ENCODE measurements at regions not wholly inside any gene's neighbourhood (a gene's known extent, or its start where the extent isn't known, plus 50 kb on each side); places are given as distances from the start of the nearest gene placed in this dataset.
"Not testable (repeated sequence)": the region's sequence is repeated elsewhere in the genome, so short reads cannot be mapped to it uniquely, and the experiment has no call there.

GRCh38 chr10:18879284-18879683, 169.3 kb upstream of the MALRD1 start:
- DNase-seq = no peak

GRCh38 chr10:18880530-18880929, 168.1 kb upstream of the MALRD1 start:
- DNase-seq = no peak

GRCh38 chr10:18886102-18886501, 162.5 kb upstream of the MALRD1 start:
- DNase-seq = no peak

- no peak for DNase-seq
These were observed 142.0 kb upstream of the MALRD1 start for GRCh38 chr10:18906636-18907035.

GRCh38 chr10:18917431-18917830, 131.2 kb upstream of the MALRD1 start:
- DNase-seq = not testable (repeated sequence)

- no peak for DNase-seq
These were observed 130.1 kb upstream of the MALRD1 start for GRCh38 chr10:18918532-18918931.

- DNase-seq = no peak
These were observed 99.2 kb upstream of the MALRD1 start for GRCh38 chr10:18949391-18949790.

- not testable (repeated sequence) for DNase-seq
These were observed 97.4 kb upstream of the MALRD1 start for GRCh38 chr10:18951072-18951823.

GRCh38 chr10:18955061-18955460, 93.5 kb upstream of the MALRD1 start:
- no peak for DNase-seq

- no peak for DNase-seq
These were observed 89.2 kb upstream of the MALRD1 start for GRCh38 chr10:18959369-18959768.

- no peak for DNase-seq
These were observed 88.0 kb upstream of the MALRD1 start for GRCh38 chr10:18960466-18961079.

GRCh38 chr10:18968159-18968558, 80.4 kb upstream of the MALRD1 start:
- no peak for DNase-seq

- DNase-seq = no peak
These were observed 71.8 kb upstream of the MALRD1 start for GRCh38 chr10:18976696-18977251.

GRCh38 chr10:18980089-18980629, 68.4 kb upstream of the MALRD1 start:
- DNase-seq = no peak

- DNase-seq = no peak
These were observed 64.1 kb upstream of the MALRD1 start for GRCh38 chr10:18984531-18984930.

- DNase-seq = no peak
These were observed 60.3 kb upstream of the MALRD1 start for GRCh38 chr10:18988338-18988737.

Data from NCI-H2081 treated with DMSO at 0.1 percent for 48 hours (cell line).